ENCODE measurements at regions not wholly inside any gene's neighbourhood (a gene's known extent, or its start where the extent isn't known, plus 50 kb on each side); places are given as distances from the start of the nearest gene placed in this dataset.
"Not testable (repeated sequence)": the region's sequence is repeated elsewhere in the genome, so short reads cannot be mapped to it uniquely, and the experiment has no call there.

GRCh38 chr17:30648015-30648620, 170.9 kb downstream of the GOSR1 start:
- DNase-seq (ENCODE audit: low read depth); POLR2A ChIA-PET; H3K36me3 ChIP-seq (ENCODE audit: control insufficient read depth, insufficient read depth, low read length); H3K4me3 ChIP-seq (ENCODE audit: low read depth, low read length); CTCF ChIA-PET; H3K27me3 ChIP-seq (ENCODE audit: control insufficient read depth, insufficient read depth, low read length): not testable (repeated sequence)

GRCh38 chr17:30645875-30646274, 168.7 kb downstream of the GOSR1 start:
- DNase-seq (ENCODE audit: low read depth); H3K27me3 ChIP-seq (ENCODE audit: control insufficient read depth, insufficient read depth, low read length); H3K4me3 ChIP-seq (ENCODE audit: low read depth, low read length); H3K36me3 ChIP-seq (ENCODE audit: control insufficient read depth, insufficient read depth, low read length); POLR2A ChIA-PET; CTCF ChIA-PET: not testable (repeated sequence)

DNA sequence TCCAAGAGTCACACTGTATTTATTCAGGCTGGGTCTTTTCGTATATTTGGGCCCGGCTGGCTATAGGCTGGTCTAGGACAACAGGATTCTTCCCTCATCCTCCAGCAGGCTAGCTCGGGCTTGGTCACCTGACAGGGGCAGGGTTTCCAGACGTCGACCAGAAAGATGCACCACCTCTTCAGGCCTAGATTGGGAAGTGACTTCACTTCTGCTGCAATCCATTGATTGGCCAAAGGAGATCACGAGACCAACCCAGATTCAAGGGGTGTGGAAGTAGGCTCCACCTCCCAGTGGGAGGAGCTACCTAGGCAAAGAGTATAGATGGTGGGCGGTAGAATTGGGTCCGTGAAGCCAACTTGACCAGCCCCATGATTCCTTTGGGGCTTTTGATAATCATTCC, 167.5 kb downstream of the GOSR1 start:
- DNase-seq (ENCODE audit: low read depth); CTCF ChIA-PET; H3K4me3 ChIP-seq (ENCODE audit: low read depth, low read length); H3K36me3 ChIP-seq (ENCODE audit: control insufficient read depth, insufficient read depth, low read length); H3K27me3 ChIP-seq (ENCODE audit: control insufficient read depth, insufficient read depth, low read length); POLR2A ChIA-PET: not testable (repeated sequence)

DNA sequence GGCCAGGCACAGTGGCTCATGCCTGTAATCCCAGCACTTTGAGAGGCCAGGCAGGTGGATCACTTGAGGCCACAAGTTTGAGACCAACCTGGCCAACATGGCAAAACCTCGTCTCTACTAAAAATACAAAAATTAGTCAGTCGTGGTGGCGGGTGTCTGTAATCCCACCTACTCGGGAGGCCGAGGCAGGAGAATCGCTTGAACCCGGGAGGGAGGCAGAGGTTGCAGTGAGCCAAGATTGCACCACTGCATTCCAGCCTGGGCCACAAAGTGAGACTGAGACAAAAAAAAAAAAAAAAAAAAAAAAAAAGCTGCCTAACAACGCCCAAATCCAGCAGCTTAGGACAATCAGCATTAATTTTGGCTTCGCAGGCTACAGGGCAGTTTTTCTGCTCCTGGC, 167.1 kb downstream of the GOSR1 start:
- H3K27me3 ChIP-seq (ENCODE audit: control insufficient read depth, insufficient read depth, low read length); POLR2A ChIA-PET; DNase-seq (ENCODE audit: low read depth); H3K36me3 ChIP-seq (ENCODE audit: control insufficient read depth, insufficient read depth, low read length); CTCF ChIA-PET; H3K4me3 ChIP-seq (ENCODE audit: low read depth, low read length): not testable (repeated sequence)

DNA sequence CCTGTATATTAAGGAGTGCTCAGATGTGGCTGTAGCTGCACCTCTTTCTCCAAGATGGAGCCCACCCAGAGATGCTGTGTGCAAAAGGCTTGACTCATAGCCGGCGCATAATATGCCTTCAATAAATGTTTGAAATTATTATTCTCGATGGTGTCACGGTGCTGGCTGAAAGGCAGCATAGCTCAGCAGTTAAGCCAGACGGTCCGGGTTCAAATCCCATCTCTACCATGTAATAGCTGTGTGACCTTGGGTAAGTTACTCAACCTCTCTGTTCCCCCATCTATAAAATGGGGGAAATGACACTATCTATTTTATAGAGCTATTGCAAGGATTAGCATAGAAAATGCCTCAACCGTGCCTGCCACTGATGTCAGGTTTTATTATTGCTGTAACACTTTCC, 164.2 kb downstream of the GOSR1 start:
- POLR2A ChIA-PET; DNase-seq (ENCODE audit: low read depth); H3K4me3 ChIP-seq (ENCODE audit: low read depth, low read length); CTCF ChIA-PET; H3K27me3 ChIP-seq (ENCODE audit: control insufficient read depth, insufficient read depth, low read length); H3K36me3 ChIP-seq (ENCODE audit: control insufficient read depth, insufficient read depth, low read length): not testable (repeated sequence)

GRCh38 chr17:30639391-30639790, 162.2 kb downstream of the GOSR1 start:
- H3K36me3 ChIP-seq (ENCODE audit: control insufficient read depth, insufficient read depth, low read length); H3K4me3 ChIP-seq (ENCODE audit: low read depth, low read length); CTCF ChIA-PET; H3K27me3 ChIP-seq (ENCODE audit: control insufficient read depth, insufficient read depth, low read length); DNase-seq (ENCODE audit: low read depth); POLR2A ChIA-PET: not testable (repeated sequence)

DNA sequence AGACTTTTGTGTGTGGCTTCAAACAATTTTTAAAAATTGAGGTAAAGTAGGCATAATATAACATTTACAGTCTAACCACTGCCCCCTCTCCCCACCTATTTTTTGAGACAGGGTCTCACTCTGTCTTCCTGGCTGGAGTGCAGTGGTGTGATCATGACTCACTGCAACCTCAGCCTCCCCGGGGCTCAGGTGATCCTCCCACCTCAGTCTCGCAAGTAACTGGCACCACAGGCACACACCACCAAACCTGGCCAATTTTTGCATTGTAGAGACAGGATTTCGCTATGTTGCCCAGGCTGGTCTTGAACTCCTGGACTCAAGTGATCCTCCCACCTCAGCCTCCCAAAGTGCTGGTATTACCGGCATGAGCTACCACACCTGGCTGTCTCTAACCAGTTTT, 161.8 kb downstream of the GOSR1 start:
- CTCF ChIA-PET; DNase-seq (ENCODE audit: low read depth): not testable (repeated sequence)

DNA sequence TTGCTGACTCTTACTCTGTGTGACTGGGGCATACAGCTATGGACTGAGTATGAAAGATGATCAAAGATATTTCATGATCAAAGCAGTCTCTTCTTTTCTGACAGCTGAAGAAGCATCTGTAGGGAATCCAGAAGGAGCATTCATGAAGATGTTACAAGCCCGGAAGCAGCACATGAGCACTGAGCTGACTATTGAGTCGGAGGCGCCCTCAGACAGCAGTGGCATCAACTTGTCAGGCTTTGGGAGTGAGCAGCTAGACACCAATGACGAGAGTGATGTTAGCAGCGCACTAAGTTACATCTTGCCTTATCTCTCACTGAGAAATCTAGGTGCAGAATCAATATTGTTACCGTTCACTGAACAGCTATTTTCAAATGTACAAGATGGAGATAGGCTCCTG, 154.4 kb downstream of the GOSR1 start:
- H3K4me3 ChIP-seq (ENCODE audit: low read depth, low read length); DNase-seq (ENCODE audit: low read depth); CTCF ChIA-PET; H3K27me3 ChIP-seq (ENCODE audit: control insufficient read depth, insufficient read depth, low read length); POLR2A ChIA-PET; H3K36me3 ChIP-seq (ENCODE audit: control insufficient read depth, insufficient read depth, low read length): not testable (repeated sequence)

More for the DNA sequence above, 161.8 kb downstream of the GOSR1 start:
- H3K36me3 ChIP-seq (ENCODE audit: control insufficient read depth, insufficient read depth, low read length); H3K27me3 ChIP-seq (ENCODE audit: control insufficient read depth, insufficient read depth, low read length); POLR2A ChIA-PET; H3K4me3 ChIP-seq (ENCODE audit: low read depth, low read length): not testable (repeated sequence)

DNA sequence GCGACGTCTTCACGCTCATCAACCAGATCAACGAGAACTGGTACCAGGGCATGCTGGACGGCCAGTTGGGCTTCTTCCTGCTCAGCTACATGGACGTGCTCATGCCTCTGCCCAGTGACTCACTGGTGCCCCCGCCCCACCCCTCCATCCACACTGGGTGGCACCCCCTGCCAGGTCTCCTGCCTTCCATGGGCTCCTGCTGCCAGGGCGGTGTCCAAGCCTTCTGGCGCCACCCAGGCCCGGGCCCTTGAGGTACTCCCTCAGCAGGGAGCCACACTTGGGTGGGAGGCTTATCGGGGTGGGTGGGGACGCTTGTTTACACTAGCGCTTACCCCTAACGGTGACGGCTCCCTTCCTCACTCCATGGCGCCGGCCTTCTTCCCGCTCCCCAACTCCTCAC, 148.2 kb downstream of the GOSR1 start:
- H3K36me3 ChIP-seq (ENCODE audit: control insufficient read depth, insufficient read depth, low read length); DNase-seq (ENCODE audit: low read depth); CTCF ChIA-PET; POLR2A ChIA-PET; H3K27me3 ChIP-seq (ENCODE audit: control insufficient read depth, insufficient read depth, low read length); H3K4me3 ChIP-seq (ENCODE audit: low read depth, low read length): not testable (repeated sequence)

DNA sequence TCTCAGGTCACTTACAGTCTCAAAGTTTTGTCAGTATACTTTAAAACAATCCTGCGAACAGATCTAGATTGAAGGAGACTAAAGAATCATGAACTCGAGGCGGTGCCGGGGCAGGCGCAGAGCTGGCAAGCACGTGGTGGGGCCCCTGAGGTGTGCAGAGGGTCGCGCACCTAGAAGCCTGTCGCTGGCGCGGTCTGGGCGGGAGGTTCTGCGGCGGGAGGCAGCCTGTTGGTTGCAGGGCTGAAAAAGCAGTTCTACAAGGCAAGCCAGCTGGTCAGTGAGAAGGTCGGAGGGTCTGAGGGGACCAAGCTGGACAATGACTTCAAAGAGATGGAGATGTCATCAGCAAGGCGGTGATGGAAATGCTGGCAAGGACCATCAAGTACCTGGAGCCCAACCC, 147.0 kb downstream of the GOSR1 start:
- CTCF ChIA-PET; H3K36me3 ChIP-seq (ENCODE audit: control insufficient read depth, insufficient read depth, low read length); DNase-seq (ENCODE audit: low read depth); H3K27me3 ChIP-seq (ENCODE audit: control insufficient read depth, insufficient read depth, low read length); POLR2A ChIA-PET; H3K4me3 ChIP-seq (ENCODE audit: low read depth, low read length): not testable (repeated sequence)

- CTCF ChIA-PET; H3K36me3 ChIP-seq (ENCODE audit: control insufficient read depth, insufficient read depth, low read length); DNase-seq (ENCODE audit: low read depth); H3K4me3 ChIP-seq (ENCODE audit: low read depth, low read length); H3K27me3 ChIP-seq (ENCODE audit: control insufficient read depth, insufficient read depth, low read length); POLR2A ChIA-PET: not testable (repeated sequence)
These were observed 132.5 kb downstream of the GOSR1 start for GRCh38 chr17:30609682-30610081.

Measured in BJ (cell line).